Heart right ventricle (tissue), 16 donors: ENCODE measurements at regions not wholly inside any gene's neighbourhood (a gene's known extent, or its start where the extent isn't known, plus 50 kb on each side); places are given as distances from the start of the nearest gene placed in this dataset.

Source experiments
- ATAC-seq, 8 donors: fragments of 200-7000 bp; cut with Tn5 transposase; one replicate each; pipeline ENCODE4 v1.9.1; 2020; ENCODE audit warnings: mild to moderate bottlenecking in 8 of 8, moderate library complexity in 8 of 8, moderate number of reproducible peaks in 1 of 8
- DNase-seq, 2 donors: peaks; one replicate each; pipeline ENCODE4 v3.0.0-alpha.2; 2020
- H3K27ac ChIP-seq, 10 donors: fragments of 200-600 bp; sonication (generic) in 2 of 10; one replicate each; pipeline versions ENCODE4 v1.5.0 to v1.8.0; 2020 to 2022; ENCODE audit warnings: mild to moderate bottlenecking in 3 of 10
- H3K27me3 ChIP-seq, 7 donors: fragments of 200-600 bp; one replicate each; pipeline ENCODE4 v1.8.0; 2021 to 2022; ENCODE audit warnings: mild to moderate bottlenecking in 2 of 7
- H3K36me3 ChIP-seq, 9 donors: fragments of 200-600 bp; sonication (generic) in 1 of 9; one replicate each; pipeline versions ENCODE4 v1.5.0 to v1.8.0; 2020 to 2022; ENCODE audit warnings: mild to moderate bottlenecking in 2 of 9
- H3K4me1 ChIP-seq, 9 donors: fragments of 200-600 bp; sonication (generic) in 1 of 9; one replicate each; pipeline versions ENCODE4 v1.5.0 to v1.8.0; 2020 to 2022; ENCODE audit warnings: mild to moderate bottlenecking in 4 of 9
- H3K4me3 ChIP-seq, 10 donors: fragments of 200-600 bp; sonication (generic) in 2 of 10; one replicate each; pipeline versions ENCODE4 v1.5.0 to v1.8.0; 2020 to 2022; ENCODE audit warnings: mild to moderate bottlenecking in 7 of 10, moderate library complexity in 2 of 10
- H3K9me3 ChIP-seq, 11 donors: fragments of 200-600 bp in 10 of 11; sonication (generic) in 2 of 11; one replicate each; pipeline versions ENCODE4 v1.5.0 to v1.8.0; 2013 to 2022; ENCODE audit warnings: mild to moderate bottlenecking in 2 of 11, control low read depth in 1 of 11, moderate library complexity in 1 of 11
- CTCF ChIP-seq, 9 donors: fragments of 200-600 bp; sonication (generic) in 2 of 9; IDR thresholded peaks; one replicate each; pipeline versions ENCODE4 v1.5.0 to v1.8.0; 2021 to 2022; ENCODE audit warnings: antibody characterized with exemption in 9 of 9, mild to moderate bottlenecking in 5 of 9, moderate library complexity in 1 of 9
- WGBS, 2 donors: extraction: QIAGEN DNeasy Blood & Tissue Kit; methylation state at CpG; one replicate each; pipeline ENCODE4 v1.1.7; 2013; ENCODE audit warnings: inconsistent platforms in 1 of 2; 5-methylcytosine and 5-hydroxymethylcytosine counted together
- intact Hi-C, 10 donors: fragments of 100-400 bp; cut with DNase I; formaldehyde crosslinking; loops; one replicate each; pipeline versions ENCODE4 v1.11.1 to v1.14.2; 2022
- donor health status: Arrhythmogenic right ventricular cardiomyopathy.
- donor health status: ischemic (EF 13 %, LVEDD 7.1; RV severe dilation, severe dysfunction).
- donor health status: healthy with polysubstance abuse.
- donor health status: DM: no; HTN: yes; CAD: no.
- donor health status: DM: no; HTN: no; CAD: no.
- donor health status: ischemic (EF 25% LVEDD 6.9; RV normal size, moderate dysfunction).
- donor health status: ischemic (EF 25% LVEDD 5.7; RV mildly dilated, moderate dysfunction).
- donor health status: healthy.
- donor health status: DM: yes; HTN: yes; CAD: no.
- donor health status: Ischemic cardiomyopathy.
- donor health status: ischemic (EF 35%, LVEDD 5.7; RV mildly dilated, moderate dysfunction).
- donor health status: nonischemic (EF 11% LVEDD 7.7; RV severe dilation, severe dysfunction).
- donor health status: DM: yes; HTN: yes; CAD: no.
- donor health status: PGD.
- donor health status: ischemic (EF 29% LVEDD 5.4; RV normal size, mild dysfunction).
- donor health status: nonischemic (EF 23%, LVEDD 6.1; RV moderate dilation, normal function).

- intact Hi-C loops: no loop called here
- 65 to 74% methylated on average over 9 of the region's 9 CpGs for WGBS, 2 donors
- Histone ChIP-seq H3K27ac (peak overlapping the region in 5 of 10 donors; percentile 5 to 53 (median 15)), H3K27me3 (no peaks in the 10 kb centered on the region), H3K4me3 (no peak overlapping the region), H3K9me3 (no peaks in the 10 kb centered on the region), H3K36me3 (no peaks in the 10 kb centered on the region), H3K4me1 (peaks cover 0 to 16% (median 3%) of the 10 kb centered on the region in 9 donors)
- TF ChIP-seq CTCF (IDR thresholded peaks at IDR 0.05): no peak
- ATAC-seq (peak; percentile 62 to 97 (median 84)), DNase-seq (peak; percentile 34 to 51)
Observed at GRCh38 chr5:10124287-10124686, 125.4 kb downstream of the ATPSCKMT start.

- intact Hi-C loops: no loop called here
- Histone ChIP-seq H3K4me1 (peaks cover 0 to 16% (median 3%) of the 10 kb centered on the region in 9 donors), H3K36me3 (no peaks in the 10 kb centered on the region), H3K9me3 (peaks cover 0 to 6% (median 0%) of the 10 kb centered on the region in 11 donors), H3K27me3 (no peaks in the 10 kb centered on the region), H3K27ac (peak overlapping the region in 6 of 10 donors; percentile 5 to 53 (median 24)), H3K4me3 (no peak overlapping the region)
- ATAC-seq: peak in 4 of 8 donors; percentile 28 to 73 (median 34)
- TF ChIP-seq CTCF (IDR thresholded peaks at IDR 0.05): no peak
- WGBS, 2 donors: 58 to 70% methylated on average over 7 of the region's 7 CpGs
- no peak for DNase-seq
Observed at GRCh38 chr5:10123254-10123989, 126.3 kb downstream of the ATPSCKMT start.

- no peak for TF ChIP-seq CTCF (IDR thresholded peaks at IDR 0.05)
- Histone ChIP-seq H3K27ac (no peak overlapping the region), H3K27me3 (no peaks in the 10 kb centered on the region), H3K4me1 (peaks cover 0 to 16% (median 3%) of the 10 kb centered on the region in 9 donors), H3K4me3 (no peak overlapping the region), H3K36me3 (no peaks in the 10 kb centered on the region), H3K9me3 (peaks cover 0 to 6% (median 0%) of the 10 kb centered on the region in 11 donors)
- DNase-seq: no peak
- 93 to 94% methylated on average over 1 of the region's 1 CpG for WGBS, 2 donors
- intact Hi-C loops: no loop called here
- no peak for ATAC-seq
Observed at GRCh38 chr5:10122076-10122726, 127.5 kb downstream of the ATPSCKMT start.

- 96 to 97% methylated on average over 7 of the region's 7 CpGs for WGBS, 2 donors
- H3K36me3 ChIP-seq: no peaks in the 10 kb centered on the region
- H3K27me3 ChIP-seq: no peaks in the 10 kb centered on the region
- peaks cover 0 to 6% (median 0%) of the 10 kb centered on the region in 11 donors for H3K9me3 ChIP-seq
- intact Hi-C loops: no loop called here
- H3K4me1 ChIP-seq: peaks cover 0 to 16% (median 3%) of the 10 kb centered on the region in 9 donors
- H3K4me3 ChIP-seq: no peak overlapping the region
- TF ChIP-seq CTCF (IDR thresholded peaks at IDR 0.05): no peak
- ATAC-seq (no peak), DNase-seq (no peak)
- no peak overlapping the region for H3K27ac ChIP-seq
Observed at GRCh38 chr5:10120934-10121333, 128.8 kb downstream of the ATPSCKMT start.
